CD1c-positive myeloid dendritic cell (primary cell): ENCODE measurements at regions not wholly inside any gene's neighbourhood (a gene's known extent, or its start where the extent isn't known, plus 50 kb on each side); places are given as distances from the start of the nearest gene placed in this dataset.
"Not testable (repeated sequence)": the region's sequence is repeated elsewhere in the genome, so short reads cannot be mapped to it uniquely, and the experiment has no call there.

Experiments used
- DNase-seq: peaks from one replicate; pipeline ENCODE4 v3.0.0-alpha.2; 2016; ENCODE audit errors: extremely low spot score

DNA sequence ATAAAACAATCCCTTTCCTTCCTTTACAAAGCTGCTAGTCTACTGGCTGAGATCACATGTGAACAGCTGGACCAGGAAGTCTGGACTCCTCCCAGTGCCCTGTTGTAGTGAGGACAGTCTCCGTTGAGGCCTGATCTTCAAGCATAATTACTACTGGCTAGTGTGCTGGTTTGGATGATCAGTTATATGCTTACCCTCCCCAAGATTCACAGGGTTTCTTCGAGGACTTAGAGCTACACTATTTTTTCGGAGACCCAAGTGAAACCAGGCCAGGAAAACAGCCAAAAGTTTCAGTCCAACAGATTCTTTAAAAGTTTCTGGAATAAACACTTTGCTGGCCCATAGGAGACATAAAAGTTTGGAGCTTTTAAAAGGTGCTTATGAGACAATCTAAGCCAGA, 194.9 kb upstream of the CDH11 start:
- no peak for DNase-seq

DNA sequence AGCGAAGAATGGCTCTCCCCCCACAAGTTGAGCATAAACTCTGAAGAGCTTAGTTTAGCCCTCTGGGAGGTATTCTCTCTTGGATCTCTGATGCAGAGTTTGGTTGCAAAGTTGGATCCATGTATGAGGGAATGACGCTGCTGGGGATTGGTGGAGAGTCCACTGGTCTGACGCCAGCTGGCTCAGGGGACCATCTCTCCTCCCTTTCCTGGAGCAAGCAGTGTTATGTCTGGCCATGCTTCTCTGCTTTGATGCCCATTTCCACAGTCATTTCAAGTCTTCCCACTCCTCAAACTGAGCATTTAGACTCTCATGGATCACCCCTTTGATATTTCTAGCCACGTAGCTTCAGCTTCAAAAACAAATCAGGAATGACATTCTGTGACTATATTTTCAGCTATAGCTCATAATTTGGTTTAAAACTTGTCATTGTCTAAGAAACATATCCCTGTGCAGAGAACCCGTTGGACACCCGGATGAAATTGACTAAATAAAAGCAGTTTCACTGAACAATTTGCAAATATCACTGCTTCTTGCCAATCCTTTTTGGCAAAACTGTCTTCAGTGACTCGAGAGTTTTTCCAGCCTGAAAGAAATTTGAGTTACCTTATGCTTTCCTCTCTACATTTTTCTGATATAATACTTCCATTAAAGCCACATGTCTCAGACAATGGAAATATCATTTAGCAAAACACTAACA, 193.4 kb upstream of the CDH11 start:
- DNase-seq, result no peak

DNA sequence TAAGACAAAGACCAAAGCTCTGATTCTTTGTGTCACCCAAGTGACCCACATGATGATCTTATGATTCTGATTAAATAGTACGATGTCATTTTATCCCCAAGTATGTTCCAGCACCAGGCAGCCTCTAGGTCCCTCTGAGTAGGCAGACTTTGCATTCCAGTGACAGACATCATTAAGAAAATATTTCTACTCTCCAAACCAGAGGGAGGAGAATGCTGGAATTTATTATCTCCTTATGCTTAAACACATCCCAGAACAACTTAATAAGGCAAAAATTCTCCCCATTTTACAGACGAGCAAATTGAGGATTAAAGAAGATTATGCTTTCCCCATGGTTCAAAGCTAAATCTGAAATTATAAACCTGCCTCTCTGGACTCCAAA, 192.8 kb upstream of the CDH11 start:
- no peak for DNase-seq

DNA sequence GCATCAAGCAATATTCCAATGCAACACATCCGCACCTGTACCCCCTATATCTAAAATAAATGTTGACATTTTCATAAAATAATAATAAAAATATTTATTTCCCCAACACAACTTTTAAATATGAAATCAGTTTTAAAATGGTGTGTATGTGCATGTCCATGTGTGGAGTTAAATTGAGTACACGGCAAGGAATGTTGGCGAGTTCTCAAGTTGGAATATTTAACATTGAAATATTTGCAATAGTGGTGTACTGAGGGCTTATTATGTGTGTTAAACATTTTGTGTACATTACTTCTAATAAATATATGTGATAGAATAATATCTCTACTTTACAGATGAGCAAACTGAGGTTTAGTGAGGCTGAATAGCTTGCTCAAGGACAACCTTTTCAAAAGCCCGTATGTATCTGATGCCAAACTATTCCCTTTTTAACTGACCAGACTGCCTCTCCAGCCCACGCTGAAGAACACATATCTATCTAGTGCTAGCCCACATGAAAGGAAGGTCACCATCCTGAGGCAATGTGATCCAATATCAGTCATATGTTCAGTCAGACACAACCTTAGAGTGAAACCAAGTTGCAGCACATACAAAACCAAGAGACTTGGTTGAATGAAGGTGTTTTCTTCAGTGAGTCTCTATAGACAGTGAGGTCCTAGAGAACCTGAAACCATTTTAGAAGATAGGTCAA, 192.2 kb upstream of the CDH11 start:
- DNase-seq, result no peak

DNA sequence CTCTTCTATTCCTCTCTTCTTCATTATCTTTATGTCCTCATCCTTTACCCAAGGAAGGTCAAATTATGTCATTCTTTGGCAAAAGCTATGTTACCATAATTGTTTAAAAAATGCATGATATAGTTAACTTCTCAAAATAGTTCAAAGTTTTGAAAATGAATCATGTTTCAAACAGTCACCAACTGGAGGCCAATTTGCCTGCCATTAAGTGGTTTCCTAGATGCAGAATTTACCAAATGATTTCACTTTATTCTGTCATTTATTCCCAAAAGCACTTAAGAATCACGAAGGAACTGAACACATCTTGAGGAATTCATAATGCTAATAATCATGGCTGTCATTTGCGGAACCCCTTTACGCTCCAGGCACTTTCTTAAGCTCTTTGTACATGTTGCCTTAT, 190.9 kb upstream of the CDH11 start:
- DNase-seq, result no peak

DNA sequence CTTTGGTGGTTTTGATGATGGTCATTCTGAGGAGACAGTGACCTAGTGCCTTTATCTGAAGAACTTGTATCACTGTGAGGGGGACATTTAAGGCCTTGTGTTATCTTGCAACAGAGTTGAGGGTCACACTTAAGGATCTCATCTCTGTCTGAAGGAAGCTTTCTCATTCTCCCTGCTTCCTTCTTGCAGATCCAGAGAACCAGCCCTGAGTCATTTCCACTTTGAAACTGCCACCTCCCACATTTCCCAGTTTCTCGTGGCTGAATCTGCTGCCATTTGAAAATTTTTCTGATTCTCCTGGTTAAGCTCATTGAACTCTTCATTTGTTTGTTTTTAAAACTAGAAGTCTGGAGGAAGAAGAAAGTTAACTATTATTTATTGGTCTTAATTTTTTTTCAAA, 190.2 kb upstream of the CDH11 start:
- no peak for DNase-seq

DNA sequence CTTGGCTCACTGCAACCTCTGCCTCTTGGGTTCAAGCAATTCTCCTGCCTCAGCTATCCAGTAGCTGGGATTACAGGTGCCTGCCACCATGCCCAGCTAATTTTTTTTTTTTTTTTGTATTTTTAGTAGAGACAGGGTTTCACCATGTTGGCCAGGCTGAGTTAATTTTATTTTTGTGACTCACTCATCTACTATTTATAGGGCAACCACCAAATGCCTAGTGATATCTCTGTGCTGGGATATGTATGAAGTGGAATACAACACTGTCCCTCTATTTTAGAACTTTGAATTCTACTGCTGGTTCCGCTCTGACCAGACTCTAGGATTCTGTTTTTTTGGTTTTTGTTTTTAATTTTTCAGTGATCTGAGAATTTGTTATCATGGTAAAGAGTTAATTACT, 188.6 kb upstream of the CDH11 start:
- not testable (repeated sequence) for DNase-seq

DNA sequence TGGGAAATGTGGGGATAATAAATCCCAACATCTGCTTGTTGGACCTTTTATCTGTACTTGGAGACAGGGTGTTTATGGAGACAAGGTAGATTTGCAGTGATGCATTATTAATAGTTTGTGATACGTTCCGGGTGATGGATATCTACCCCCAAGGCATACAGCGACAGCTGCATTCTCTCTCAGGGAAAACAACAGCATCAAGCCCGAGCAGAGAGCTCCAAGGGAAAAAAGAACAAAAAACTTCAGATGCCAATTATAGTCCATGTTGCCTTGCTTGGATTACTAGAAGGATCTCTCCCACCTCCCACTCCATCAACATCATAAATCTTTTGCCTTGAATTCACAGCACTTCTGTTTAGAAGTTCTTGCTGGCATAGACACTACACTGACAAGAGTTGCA, 187.5 kb upstream of the CDH11 start:
- DNase-seq, result no peak

DNA sequence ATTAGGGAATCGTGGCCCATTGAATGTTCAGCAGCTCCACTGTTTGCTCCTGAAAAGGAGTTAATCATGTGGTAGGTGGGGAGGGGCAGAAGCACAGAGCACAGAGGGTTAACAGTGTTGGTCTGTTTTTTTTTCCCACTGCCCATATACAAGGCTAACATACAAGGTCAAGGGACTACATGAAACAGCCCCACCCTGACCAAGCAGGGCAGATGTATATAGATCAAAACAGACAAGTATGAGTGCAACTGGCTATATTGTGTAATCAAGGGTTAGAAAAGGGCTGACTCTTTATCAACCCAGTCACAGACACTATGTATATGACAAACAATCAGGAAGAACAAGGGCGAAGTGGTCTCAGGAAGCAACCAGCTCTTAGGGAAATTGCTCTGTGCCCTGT, 186.6 kb upstream of the CDH11 start:
- no peak for DNase-seq

DNA sequence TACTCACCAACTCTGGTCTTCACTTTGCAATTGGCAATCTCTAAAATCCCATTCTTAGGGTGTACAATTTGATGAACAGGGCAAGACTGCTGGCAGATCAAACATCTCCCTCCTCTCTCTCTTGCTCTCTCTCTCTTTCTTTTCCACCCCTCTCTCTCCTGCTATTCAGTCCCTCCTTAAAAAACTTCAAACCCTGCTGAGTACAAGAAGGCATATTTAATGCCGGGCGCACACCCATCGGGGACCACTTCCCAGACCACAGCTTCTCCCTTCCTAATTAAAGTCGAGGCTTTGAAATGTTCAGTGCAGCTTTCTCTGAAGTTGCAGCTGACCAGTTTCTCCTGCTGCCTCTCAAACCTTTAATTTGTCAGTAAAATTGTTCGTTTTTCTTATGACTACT, 185.4 kb upstream of the CDH11 start:
- no peak for DNase-seq

DNA sequence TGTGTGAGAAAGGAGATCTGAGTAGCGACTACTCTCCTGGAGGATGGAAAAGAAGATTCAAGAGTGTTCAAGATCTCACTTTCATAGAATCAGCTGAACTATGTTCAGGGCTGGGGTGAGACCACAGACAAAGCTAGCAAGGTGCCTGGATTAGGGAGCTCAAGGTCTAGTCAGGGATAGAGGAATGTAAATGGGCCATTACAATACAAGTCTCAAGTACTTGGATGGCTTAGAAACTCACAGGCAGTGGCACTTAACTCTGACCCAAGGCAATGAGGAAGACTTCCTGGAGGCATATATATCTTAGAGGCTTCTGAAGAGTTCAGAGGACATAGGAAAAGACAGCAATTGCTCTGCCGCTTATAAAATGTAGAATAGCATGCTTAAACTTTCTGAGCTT, 184.9 kb upstream of the CDH11 start:
- DNase-seq, result no peak

DNA sequence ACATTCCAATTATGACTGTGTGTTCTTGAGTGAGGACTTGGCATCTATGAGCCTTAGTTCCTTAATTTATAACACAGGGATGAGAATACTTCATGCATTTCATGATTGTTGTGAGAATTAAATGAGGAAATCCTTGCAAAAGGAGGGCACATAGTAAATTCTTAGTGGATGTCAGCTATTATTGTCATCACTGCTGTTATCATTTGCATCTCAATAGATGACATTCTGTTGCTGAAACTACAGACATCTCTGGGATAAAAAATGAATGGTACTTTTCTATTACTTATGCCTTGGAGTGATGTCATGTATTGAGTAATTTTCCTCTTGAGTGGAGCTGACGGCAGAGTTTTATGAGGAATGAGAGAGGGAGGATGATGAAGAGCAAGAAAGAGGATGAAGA, 184.4 kb upstream of the CDH11 start:
- no peak for DNase-seq

DNA sequence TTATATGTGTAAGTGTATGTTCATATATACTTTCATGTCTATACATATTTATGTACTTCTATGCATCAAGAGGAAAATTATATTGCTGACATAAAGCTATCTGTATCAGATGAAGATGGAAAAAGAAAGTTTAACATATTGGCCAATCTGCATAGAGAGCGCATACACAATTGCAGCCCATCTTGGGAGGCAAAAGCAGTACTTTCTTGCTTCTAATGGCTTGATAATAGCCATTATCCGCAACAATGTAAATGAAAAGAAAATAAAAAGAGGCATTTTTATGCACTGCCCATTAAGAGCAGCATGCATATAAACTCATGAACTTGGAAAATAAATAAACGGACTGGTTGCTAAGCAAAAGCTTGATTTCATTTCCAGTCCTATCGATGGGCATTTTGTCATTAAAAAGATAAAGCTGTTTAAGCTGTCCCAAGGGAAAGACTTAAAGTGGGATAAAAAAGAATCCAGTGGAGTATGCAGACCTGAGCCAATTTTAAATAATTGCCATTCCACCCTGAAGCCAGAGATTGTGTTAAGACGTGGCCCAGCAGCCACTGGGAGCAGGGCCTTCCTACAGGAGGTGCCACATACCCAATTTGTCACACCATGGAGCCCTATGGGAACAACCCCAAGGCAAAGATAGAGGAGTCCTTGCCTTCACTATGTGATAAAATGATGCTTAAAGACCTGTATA, 183.6 kb upstream of the CDH11 start:
- no peak for DNase-seq

DNA sequence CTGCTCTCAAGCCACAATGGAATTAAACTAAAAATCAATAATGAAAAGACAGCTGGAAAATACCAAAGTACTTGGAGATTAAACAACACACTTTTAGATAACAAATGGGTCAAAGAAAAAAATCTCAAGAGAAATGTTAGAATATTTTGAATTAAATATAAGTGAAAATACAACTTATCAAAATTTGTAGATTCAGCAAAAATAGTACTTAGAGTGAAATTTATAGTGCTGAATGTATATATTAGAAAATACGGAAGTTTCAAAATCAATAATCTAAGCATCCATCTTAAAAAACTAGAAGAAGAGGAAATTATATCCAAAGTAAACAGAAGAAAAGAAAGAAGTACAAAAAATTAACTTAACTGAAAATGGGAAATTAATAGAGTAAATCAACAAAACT, 179.2 kb upstream of the CDH11 start:
- DNase-seq, result no peak

DNA sequence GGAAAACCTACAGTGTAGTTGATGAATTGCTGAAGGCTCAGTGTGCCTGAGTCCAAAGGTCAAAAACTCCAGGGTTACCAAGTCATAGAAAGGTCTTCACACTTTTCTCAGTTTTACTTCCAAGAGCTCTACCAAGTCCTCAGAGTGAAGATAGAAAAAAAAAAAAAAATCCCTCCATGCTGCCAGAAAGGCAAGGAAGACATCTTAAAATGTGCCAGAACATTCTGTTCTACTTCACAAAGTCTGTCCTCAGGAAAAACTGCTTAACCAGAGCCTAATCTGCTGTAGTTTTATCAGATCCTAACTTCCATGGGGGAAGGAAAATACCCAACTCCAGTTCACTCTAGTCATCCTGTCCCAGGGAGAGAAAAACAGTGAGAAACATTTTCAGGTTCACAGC, 175.6 kb upstream of the CDH11 start:
- DNase-seq, result no peak

DNA sequence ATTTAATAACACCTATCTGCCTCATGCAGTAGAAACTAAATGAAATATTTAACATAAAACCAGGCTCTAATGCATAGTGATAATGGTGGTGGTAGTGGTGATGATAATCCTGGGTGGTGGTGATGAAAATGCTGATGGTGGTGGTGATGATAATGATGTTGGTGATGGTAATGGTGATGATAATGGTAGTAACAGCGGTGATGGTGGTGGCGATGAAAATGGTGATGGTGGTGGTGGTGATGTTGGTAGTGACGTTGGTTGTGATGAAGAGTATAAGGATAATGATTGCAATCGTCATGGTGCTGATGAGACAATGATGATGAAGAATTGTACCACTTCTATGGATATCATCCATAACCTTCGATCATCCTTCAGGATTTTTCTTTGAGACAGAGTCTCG, 173.7 kb upstream of the CDH11 start:
- no peak for DNase-seq

DNA sequence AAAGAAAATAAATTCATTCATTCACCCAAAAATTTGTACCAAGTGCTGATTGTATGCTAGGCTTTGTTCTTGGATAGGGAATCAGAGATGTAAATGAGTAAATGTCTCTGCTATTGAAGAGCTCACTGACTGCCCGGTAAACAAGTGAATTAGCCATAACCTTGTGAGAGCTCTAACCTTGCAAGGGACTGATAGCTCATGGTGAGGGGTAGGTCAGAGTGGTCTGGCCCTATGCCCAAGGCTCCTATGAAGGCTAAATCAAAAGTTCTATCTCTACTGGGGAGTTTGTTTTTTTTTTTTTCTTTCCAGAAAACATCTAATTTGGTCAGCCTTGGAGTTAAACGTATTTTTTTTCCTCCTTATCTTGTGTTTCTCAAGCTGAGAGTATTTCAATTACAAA, 172.8 kb upstream of the CDH11 start:
- no peak for DNase-seq

DNA sequence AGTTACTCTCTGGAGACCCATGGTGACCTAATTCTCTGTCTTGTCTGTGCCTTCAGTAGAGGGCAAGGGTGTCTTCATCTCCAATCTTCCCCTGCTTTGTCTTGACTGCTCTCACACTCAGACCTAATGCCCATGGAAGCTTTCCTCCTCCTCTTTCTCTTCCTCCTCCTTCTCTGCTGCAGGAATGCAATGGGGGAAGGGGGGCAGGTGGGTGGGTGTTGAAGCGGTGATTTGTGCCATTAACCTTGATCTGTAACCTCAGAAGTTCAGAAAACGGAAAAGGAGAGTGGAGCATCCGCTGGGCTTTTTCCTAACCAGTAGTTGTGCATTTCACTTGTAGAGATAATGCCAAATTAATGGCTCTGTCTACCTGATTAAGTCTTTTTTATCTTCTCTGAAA, 172.3 kb upstream of the CDH11 start:
- no peak for DNase-seq

DNA sequence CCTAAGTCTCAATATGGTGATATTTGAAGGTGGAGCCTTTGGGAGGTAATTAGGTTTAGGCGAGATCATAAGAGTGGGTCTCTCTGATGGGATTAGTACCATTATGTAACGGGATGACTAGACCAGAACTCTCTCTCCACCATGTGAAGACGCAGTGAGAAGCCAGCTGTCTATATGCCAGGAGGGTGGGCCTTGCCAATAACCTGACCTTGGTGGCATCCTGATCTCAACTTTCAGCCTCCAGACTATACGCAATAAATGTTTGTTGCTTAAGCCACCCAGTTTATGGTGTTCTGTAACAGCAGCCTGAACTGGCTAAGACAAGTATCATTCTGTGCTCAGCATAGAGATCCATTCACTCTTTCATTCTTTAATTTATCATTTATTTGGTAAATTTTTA, 167.2 kb upstream of the CDH11 start:
- DNase-seq, result no peak

DNA sequence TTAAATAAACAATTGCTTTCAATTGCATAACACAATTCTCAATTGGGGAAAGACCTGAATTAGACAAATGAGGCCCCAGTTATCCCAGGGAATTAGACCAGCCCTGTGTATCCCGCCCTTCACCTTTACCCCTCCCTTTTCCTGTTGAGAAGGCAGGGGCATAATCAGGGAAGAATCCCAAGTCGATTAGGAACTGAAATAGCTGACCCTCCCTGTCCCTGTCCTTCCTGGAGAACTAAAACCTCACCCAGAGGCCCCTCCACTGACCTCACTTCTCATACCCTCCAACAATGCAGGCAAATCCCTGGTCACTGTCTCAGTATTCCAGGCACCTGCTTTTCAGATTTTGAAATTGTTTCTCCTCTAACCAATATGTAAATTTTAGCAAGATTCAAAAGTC, 165.4 kb upstream of the CDH11 start:
- DNase-seq, result no peak

DNA sequence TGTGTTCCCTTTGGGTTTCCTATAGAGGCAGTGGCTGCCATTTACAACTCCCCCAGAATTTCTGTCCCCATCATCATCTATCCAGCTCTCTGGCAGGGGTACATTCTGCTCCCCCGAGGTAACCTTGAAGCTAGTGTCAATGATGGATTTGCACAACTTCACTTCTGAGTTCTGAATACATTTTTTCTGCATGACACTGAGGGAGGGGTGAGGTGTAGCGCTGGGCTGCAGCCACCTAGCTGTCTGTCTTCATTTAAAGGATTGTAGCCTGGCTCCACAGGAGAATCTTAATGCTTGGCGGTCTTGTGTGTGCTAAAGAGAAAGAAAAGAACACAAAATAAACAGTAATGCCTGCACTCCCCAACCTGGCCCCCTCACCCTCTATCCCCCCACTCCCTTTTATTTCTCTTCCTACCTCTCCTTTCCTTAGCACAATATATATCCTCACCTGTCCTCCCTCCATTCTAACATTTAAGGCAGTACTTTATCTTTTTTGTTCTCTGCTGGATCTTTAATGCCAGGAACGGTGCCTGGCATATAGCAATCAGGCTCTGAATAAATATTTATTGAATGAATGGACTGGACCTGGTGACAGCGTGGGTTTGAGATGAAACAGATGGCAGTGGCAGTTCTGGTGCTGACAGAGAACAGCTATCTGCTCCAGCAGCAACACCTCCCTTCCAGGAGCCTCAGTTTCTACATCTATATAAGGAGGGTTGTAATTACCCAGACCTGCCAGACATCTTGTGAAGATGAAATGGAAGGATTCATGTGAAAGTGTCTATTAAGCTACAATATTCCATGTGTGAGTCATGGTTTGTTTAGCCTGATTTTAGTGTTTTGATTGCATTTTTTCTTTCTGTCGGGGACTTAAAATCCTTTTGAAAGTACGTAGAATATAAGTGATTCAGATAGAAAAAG, 163.5 kb upstream of the CDH11 start:
- DNase-seq, result no peak

DNA sequence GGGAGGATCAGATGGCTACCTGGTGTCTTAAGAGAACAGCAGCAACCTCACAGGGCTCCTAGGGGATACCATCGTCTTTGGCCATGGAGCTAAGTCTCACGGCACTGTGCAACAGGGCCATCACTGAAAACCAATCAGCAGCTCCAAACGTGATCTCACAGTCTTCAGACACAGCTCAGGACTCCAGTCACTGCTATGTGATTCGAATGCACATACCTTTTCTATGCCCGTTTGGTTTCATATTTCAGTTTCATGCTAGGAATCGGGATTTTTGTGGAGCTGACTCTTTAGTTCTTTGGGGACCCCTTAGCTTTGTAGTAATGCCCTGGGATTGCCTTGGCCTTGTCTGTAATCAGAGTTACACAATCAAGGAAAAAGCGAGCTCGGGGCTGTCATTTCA, 162.8 kb upstream of the CDH11 start:
- DNase-seq, result no peak
